ENCODE measurements at regions not wholly inside any gene's neighbourhood (a gene's known extent, or its start where the extent isn't known, plus 50 kb on each side); places are given as distances from the start of the nearest gene placed in this dataset.

DNA sequence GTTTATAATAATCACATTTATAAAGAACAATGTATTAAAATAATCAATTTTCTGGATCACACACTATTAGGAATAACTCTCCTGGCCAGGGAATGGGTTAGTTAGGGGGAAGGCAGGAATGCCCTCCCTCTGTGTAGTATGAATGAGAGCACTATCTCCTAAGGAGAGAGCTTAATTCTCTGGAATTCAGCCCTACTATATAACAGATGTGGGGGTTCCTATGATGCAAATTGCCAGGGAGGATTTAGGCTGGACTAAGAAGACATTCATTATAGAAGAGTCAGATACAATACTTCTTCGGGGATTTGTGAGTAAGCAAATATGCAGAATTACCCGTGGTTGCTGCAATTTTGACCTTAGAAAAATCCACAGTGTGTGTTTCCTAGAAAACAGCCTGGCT lies 250.1 kb upstream of the VRK2 start:
- TF ChIP-seq, protein P1, sequence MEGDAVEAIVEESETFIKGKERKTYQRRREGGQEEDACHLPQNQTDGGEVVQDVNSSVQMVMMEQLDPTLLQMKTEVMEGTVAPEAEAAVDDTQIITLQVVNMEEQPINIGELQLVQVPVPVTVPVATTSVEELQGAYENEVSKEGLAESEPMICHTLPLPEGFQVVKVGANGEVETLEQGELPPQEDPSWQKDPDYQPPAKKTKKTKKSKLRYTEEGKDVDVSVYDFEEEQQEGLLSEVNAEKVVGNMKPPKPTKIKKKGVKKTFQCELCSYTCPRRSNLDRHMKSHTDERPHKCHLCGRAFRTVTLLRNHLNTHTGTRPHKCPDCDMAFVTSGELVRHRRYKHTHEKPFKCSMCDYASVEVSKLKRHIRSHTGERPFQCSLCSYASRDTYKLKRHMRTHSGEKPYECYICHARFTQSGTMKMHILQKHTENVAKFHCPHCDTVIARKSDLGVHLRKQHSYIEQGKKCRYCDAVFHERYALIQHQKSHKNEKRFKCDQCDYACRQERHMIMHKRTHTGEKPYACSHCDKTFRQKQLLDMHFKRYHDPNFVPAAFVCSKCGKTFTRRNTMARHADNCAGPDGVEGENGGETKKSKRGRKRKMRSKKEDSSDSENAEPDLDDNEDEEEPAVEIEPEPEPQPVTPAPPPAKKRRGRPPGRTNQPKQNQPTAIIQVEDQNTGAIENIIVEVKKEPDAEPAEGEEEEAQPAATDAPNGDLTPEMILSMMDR (IDR thresholded peaks at IDR 0.05; ENCODE audit: low read depth, low read length) = no peak
- no peak for DNase-seq (ENCODE audit: extremely low read depth, low read depth)

DNA sequence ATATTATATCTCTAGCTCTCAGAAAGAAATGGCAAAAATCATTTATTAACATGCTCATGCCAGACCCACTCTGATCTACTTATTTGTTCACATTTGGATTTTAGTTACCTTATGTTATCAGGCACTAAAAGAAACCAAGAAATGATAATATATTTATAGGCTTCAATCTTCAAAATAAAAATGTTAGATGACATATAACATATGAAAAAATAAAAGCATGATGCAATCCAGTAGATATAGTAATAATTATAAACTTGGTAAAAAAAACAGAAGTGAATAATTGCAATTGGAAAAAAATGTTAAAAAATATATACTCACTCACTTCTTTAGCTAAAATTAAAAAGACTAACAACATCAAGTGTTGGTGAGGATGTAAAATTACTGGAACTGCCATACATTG lies 248.3 kb upstream of the VRK2 start:
- TF ChIP-seq, protein P1 (IDR thresholded peaks at IDR 0.05; ENCODE audit: low read depth, low read length) = no peak
- no peak for DNase-seq (ENCODE audit: extremely low read depth, low read depth)

DNA sequence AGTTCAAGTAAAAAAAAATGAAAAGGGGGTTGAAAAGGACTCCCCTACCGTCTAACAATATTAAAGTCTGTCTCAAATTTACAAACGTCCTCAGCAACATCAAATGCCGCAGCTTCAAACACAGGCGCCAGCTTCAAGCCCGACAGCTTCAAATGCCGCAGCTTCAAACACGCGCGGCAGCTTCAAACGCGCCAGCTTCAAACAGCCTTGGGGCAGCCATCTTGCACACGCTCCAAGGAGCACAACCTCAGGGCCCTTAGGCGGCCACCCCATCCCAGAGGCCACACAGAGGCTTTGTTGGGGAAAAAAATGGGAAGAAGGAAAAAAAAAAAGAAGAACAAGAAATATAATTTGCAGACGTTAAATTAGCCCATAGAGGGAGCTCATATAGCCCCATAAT lies 244.4 kb upstream of the VRK2 start:
- TF ChIP-seq, protein P1 (IDR thresholded peaks at IDR 0.05; ENCODE audit: low read depth, low read length) = no peak

DNA sequence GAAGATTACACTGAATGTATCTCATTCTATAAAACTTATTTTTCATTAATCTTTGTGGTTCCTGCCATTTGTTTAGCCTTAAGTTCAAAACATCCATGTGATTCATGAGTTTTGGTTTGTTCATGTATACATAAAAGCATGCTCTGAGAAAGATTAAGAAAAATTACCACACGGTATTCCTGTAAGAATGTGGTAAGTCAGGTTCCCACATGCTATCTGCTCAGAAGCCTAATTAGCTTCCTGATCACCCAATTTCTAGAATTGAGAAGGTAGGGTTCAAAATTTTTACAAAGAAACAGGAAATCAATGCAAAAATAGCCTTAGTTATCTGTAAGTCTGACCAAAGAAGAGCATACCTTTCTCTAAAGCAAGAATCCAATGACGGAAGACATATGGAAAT lies 241.6 kb upstream of the VRK2 start:
- DNase-seq (ENCODE audit: extremely low read depth, low read depth) = no peak
- TF ChIP-seq, protein P1 (IDR thresholded peaks at IDR 0.05; ENCODE audit: low read depth, low read length) = no peak

More for the DNA sequence above, 244.4 kb upstream of the VRK2 start:
- DNase-seq (ENCODE audit: extremely low read depth, low read depth) = no peak

DNA sequence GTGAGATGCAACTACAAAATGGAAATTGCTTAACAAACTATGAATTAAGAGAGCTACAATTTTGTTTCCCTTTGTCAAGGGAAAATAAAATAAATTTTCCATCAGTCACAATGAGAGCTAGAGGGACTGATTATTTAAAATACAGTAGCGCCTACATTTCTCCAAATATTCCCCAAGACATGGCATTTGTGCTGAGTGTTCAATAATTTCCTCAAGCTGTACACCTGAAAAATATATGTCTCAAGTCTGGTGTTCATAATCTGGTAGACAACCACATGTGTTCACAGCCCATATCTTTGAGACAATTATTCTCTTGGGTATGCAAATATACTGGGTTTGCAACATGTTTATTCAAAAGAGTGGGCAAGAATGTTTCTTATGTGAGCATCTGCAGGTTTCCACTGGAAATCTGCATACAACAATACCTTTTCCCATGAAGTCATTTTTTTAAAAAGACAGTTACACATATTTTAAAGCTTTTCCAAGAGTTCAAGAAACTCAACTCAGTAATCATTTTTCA lies 240.1 kb upstream of the VRK2 start:
- TF ChIP-seq, protein P1 (IDR thresholded peaks at IDR 0.05; ENCODE audit: low read depth, low read length) = no peak
- DNase-seq (ENCODE audit: extremely low read depth, low read depth) = no peak

DNA sequence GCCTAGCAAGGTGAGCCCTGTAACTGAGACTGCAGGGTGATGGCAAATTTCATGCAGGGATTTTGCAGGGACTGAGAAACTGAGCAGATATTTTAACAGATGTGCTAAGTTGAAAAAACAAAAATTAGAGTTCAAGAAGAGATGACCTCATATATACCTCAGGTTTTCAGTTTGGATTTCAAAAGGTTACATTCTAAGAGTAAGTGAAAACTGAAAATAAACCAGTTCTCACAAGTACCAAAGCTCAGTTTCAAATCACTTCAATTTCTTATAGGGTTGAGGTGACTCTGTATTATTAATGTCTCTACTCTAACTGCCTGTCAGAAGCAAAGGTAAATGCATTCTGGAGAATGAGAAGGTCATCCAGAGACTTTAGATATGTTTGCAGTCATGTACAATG lies 237.4 kb upstream of the VRK2 start:
- TF ChIP-seq, protein P1 (IDR thresholded peaks at IDR 0.05; ENCODE audit: low read depth, low read length) = no peak

DNA sequence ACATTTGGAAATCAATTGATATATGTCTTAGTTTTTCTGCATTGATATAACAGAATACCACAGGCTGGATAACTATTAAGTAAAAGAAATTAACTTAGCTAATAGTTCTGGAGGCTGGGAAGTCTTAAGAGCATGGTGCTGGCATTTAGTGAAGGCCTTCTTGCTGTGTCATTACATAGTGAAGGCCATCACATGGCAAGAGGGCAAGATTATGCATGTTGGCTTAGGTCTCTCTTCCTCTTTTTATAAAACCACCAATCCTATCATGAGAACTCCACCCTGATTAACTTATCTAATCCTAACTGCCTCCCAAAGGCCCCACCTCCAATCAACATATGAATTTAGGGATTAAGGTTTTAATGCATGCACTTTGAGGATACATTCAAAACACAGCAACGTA lies 225.5 kb upstream of the VRK2 start:
- TF ChIP-seq, protein P1 (IDR thresholded peaks at IDR 0.05; ENCODE audit: low read depth, low read length) = no peak
- DNase-seq (ENCODE audit: extremely low read depth, low read depth) = no peak

More for the DNA sequence above, 237.4 kb upstream of the VRK2 start:
- DNase-seq (ENCODE audit: extremely low read depth, low read depth) = no peak

Measured in AG09319 (cell line).